B cell (primary cell): ENCODE measurements at regions not wholly inside any gene's neighbourhood (a gene's known extent, or its start where the extent isn't known, plus 50 kb on each side); places are given as distances from the start of the nearest gene placed in this dataset.

Experiments used
- ATAC-seq: fragments of 200-7000 bp; cut with Tn5 transposase; one replicate; pipeline ENCODE4 v1.10.0; 2021; ENCODE audit warnings: low read depth, mild to moderate bottlenecking, moderate number of reproducible peaks, moderate library complexity
- CTCF ChIA-PET: fragments of 350-600 bp; sonication (Branson Sonifier 250); formaldehyde crosslinking; loops from one replicate; lab custom pipeline; 2021; ENCODE audit warnings: antibody characterized with exemption, inconsistent platforms; lab: Charles Lee
- POLR2A ChIA-PET: fragments of 350-600 bp; sonication (Branson Sonifier 250); formaldehyde crosslinking; loops from one replicate; lab custom pipeline; 2021; ENCODE audit warnings: antibody characterized with exemption; lab: Charles Lee
- DNase-seq: peaks from one replicate; pipeline ENCODE4 v3.0.0; 2013
- H2AFZ ChIP-seq: 2 replicates; pipeline ENCODE4 v1.6.1; 2012; ENCODE audit warnings: mild to moderate bottlenecking, low read depth, low read length; ENCODE audit not compliant: insufficient read depth, poor library complexity, severe bottlenecking
- H3K27ac ChIP-seq, 2 donors: 1 replicate in 1 of 2; 2 replicates in 1 of 2; pipeline ENCODE4 v1.5.1; 2012 to 2013; ENCODE audit warnings: low read length in 2 of 2, mild to moderate bottlenecking in 2 of 2, moderate library complexity in 1 of 2
- H3K27me3 ChIP-seq, 4 experiments: fragments of 200-600 bp in 1 of 4; sonication (generic) in 1 of 4; replicated peaks in 1 of 4; 1 replicate in 2 of 4; 2 replicates in 2 of 4; pipeline versions ENCODE4 v1.6.1 to v1.7.0; 2013 to 2016; ENCODE audit warnings: low read length in 3 of 4, mild to moderate bottlenecking in 2 of 4, mixed read lengths in 1 of 4, moderate library complexity in 1 of 4; ENCODE audit not compliant: insufficient read depth in 4 of 4, control insufficient read depth in 3 of 4; ENCODE audit errors: control extremely low read depth in 1 of 4
- H3K36me3 ChIP-seq, 2 experiments: replicated peaks in 1 of 2; 1 replicate in 1 of 2; 2 replicates in 1 of 2; pipeline versions ENCODE4 v1.6.1 to v1.7.1; 2013; ENCODE audit warnings: low read length in 1 of 2; ENCODE audit not compliant: insufficient read depth in 2 of 2, control insufficient read depth in 1 of 2; ENCODE audit errors: control extremely low read depth in 1 of 2, extremely low read depth in 1 of 2
- H3K4me1 ChIP-seq, 2 donors: fragments of 200-600 bp in 1 of 2; sonication (generic) in 1 of 2; 1 replicate in 1 of 2; 2 replicates in 1 of 2; pipeline versions ENCODE4 v1.5.1 to v1.6.1; 2013 to 2017; ENCODE audit warnings: low read length in 2 of 2; ENCODE audit not compliant: control insufficient read depth in 2 of 2, insufficient read depth in 2 of 2
- H3K4me2 ChIP-seq: replicated peaks from 2 replicates; pipeline ENCODE3; 2012; ENCODE audit warnings: mild to moderate bottlenecking, low read depth, low read length; ENCODE audit not compliant: poor library complexity, severe bottlenecking
- H3K4me3 ChIP-seq, 5 experiments: fragments of 200-600 bp in 1 of 5; sonication (generic) in 1 of 5; 1 replicate in 3 of 5; 2 replicates in 2 of 5; pipeline versions ENCODE4 v1.5.1 to v1.7.0; 2011 to 2016; ENCODE audit warnings: low read length in 4 of 5, mild to moderate bottlenecking in 4 of 5, low read depth in 2 of 5, control low read depth in 1 of 5, moderate library complexity in 1 of 5; ENCODE audit not compliant: insufficient read depth in 1 of 5; ENCODE audit errors: control extremely low read depth in 1 of 5, extremely low read depth in 1 of 5
- H3K79me2 ChIP-seq: fragments of 200-600 bp; sonication (generic); one replicate; pipeline ENCODE4 v1.6.0; 2016; ENCODE audit warnings: low read length; ENCODE audit not compliant: control insufficient read depth, insufficient read depth
- H3K9ac ChIP-seq: fragments of 200-600 bp; sonication (generic); 2 replicates; pipeline ENCODE4 v1.6.1; 2017; ENCODE audit warnings: mild to moderate bottlenecking, low read length, moderate library complexity
- H3K9me3 ChIP-seq, 3 donors: one replicate each; pipeline versions ENCODE4 v1.6.1 to v1.7.1; 2013; ENCODE audit warnings: low read length in 2 of 3; ENCODE audit not compliant: control insufficient read depth in 2 of 3, insufficient read depth in 1 of 3; ENCODE audit errors: control extremely low read depth in 1 of 3
- H4K20me1 ChIP-seq: 2 replicates; pipeline ENCODE4 v1.6.0; 2012; ENCODE audit warnings: mild to moderate bottlenecking, low read length; ENCODE audit not compliant: insufficient read depth, control insufficient read depth, poor library complexity, severe bottlenecking
- H3K27ac Mint-ChIP-seq: one replicate; pipeline ENCODE4 v1.8.0; 2021; ENCODE audit warnings: mixed read lengths
- H3K27me3 Mint-ChIP-seq: one replicate; pipeline ENCODE4 v1.8.0; 2021; ENCODE audit warnings: mixed read lengths
- H3K4me1 Mint-ChIP-seq: one replicate; pipeline ENCODE4 v1.8.0; 2021; ENCODE audit warnings: mixed read lengths
- H3K4me3 Mint-ChIP-seq: one replicate; pipeline ENCODE4 v1.8.0; 2021; ENCODE audit warnings: mixed read lengths
- H3K9me3 Mint-ChIP-seq: one replicate; pipeline ENCODE4 v1.8.0; 2022; ENCODE audit warnings: mixed read lengths; ENCODE audit not compliant: insufficient read depth
- CTCF ChIP-seq: fragments of 200-600 bp; IDR thresholded peaks from one replicate; pipeline ENCODE4 v1.8.0; 2022; ENCODE audit warnings: antibody characterized with exemption, mild to moderate bottlenecking
- EZH2 ChIP-seq: IDR thresholded peaks from 2 replicates; pipeline ENCODE4 v1.6.1; 2012; ENCODE audit warnings: borderline replicate concordance, low read depth, mild to moderate bottlenecking, moderate library complexity, low read length; ENCODE audit not compliant: insufficient read depth, poor library complexity, severe bottlenecking
- WGBS: methylation state at CpG from one replicate; pipeline ENCODE4 v1.1.5; 2013; ENCODE audit warnings: missing lambda C conversion rate; ENCODE audit not compliant: insufficient coverage; 5-methylcytosine and 5-hydroxymethylcytosine counted together
- intact Hi-C: fragments of 100-400 bp; cut with micrococcal nuclease; formaldehyde crosslinking; loops from one replicate; pipeline ENCODE4 v1.10.0; 2022

- Mint-ChIP-seq H3K4me1 (peaks cover 68% of the 10 kb centered on the region), H3K27me3 (no peaks in the 10 kb centered on the region), H3K4me3 (peak overlapping the region; percentile 71), H3K9me3 (no peaks in the 10 kb centered on the region), H3K27ac (peak overlapping the region; percentile 86)
- peak overlapping the region in 2 of 5 experiments; percentile 33 to 50 for H3K4me3 ChIP-seq
- H3K4me1 ChIP-seq: peaks cover 59 to 65% of the 10 kb centered on the region in 2 donors
- ATAC-seq: peak; percentile 12
- peaks cover 4% of the 10 kb centered on the region for H3K79me2 ChIP-seq
- ChIA-PET POLR2A (interaction anchor here (0.7 to 1.3 kb wide), 3 partner anchors 17 to 415 kb away, joined by 4 to 5 read pairs (median 5); no protein-coding TSS in a partner anchor), CTCF (interaction anchor here (0.7 to 1.9 kb wide), 12 partner anchors 12 to 1175 kb away, joined by 3 to 6 read pairs (median 4); no protein-coding TSS in a partner anchor)
- H3K9me3 ChIP-seq: peaks cover 0 to 5% (median 0%) of the 10 kb centered on the region in 3 donors
- H2AFZ ChIP-seq: peak overlapping the region; percentile 73
- peak overlapping the region; percentile 33 for H3K9ac ChIP-seq
- H3K4me2 ChIP-seq: peak overlapping the region; percentile 59
- 78% methylated on average over 4 of the region's 9 CpGs for WGBS
- H3K36me3 ChIP-seq: no peaks in the 10 kb centered on the region
- H4K20me1 ChIP-seq: no peaks in the 10 kb centered on the region
- DNase-seq: peak; percentile 40
- peak overlapping the region; percentile 72 to 73 for H3K27ac ChIP-seq
- no peaks in the 10 kb centered on the region for H3K27me3 ChIP-seq
- intact Hi-C loops: loop anchor here (5.0 kb wide), 3 partner anchors 55 to 110 kb away; no protein-coding TSS in a partner anchor
- no peak for TF ChIP-seq CTCF
- no peak for TF ChIP-seq EZH2
Observed at GRCh38 chr12:92556637-92557421, 146.0 kb upstream of the PLEKHG7 start.
